ENCODE measurements at regions not wholly inside any gene's neighbourhood (a gene's known extent, or its start where the extent isn't known, plus 50 kb on each side); places are given as distances from the start of the nearest gene placed in this dataset.

- Histone ChIP-seq H3K9me3 (no peaks in the 10 kb centered on the region), H3K4me3 (no peak overlapping the region), H3K27ac (no peak overlapping the region), H3K4me1 (no peaks in the 10 kb centered on the region), H3K27me3 (no peaks in the 10 kb centered on the region), H3K36me3 (no peaks in the 10 kb centered on the region)
- intact Hi-C loops (cut with DNase I) = no loop called here
- TF ChIP-seq CTCF (IDR thresholded peaks at IDR 0.05) = no peak
- ATAC-seq = no peak
- no peak for DNase-seq
Measured at GRCh38 chr5:136655468-136655867, 290.1 kb upstream of the TRPC7 start.

- no peak overlapping the region for H3K4me3 ChIP-seq
- ATAC-seq (no peak), DNase-seq (no peak)
- no peak overlapping the region for H3K27ac ChIP-seq
- no peaks in the 10 kb centered on the region for H3K36me3 ChIP-seq
- H3K9me3 ChIP-seq = no peaks in the 10 kb centered on the region
- H3K4me1 ChIP-seq = no peaks in the 10 kb centered on the region
- TF ChIP-seq CTCF (IDR thresholded peaks at IDR 0.05) = no peak
- no peaks in the 10 kb centered on the region for H3K27me3 ChIP-seq
- intact Hi-C loops (cut with DNase I) = no loop called here
Measured at GRCh38 chr5:136646915-136647314, 281.6 kb upstream of the TRPC7 start.

- H3K4me1 ChIP-seq = no peaks in the 10 kb centered on the region
- ATAC-seq = no peak
- no peaks in the 10 kb centered on the region for H3K36me3 ChIP-seq
- intact Hi-C loops (cut with DNase I) = no loop called here
- H3K27ac ChIP-seq = no peak overlapping the region
- no peaks in the 10 kb centered on the region for H3K9me3 ChIP-seq
- no peaks in the 10 kb centered on the region for H3K27me3 ChIP-seq
- no peak for TF ChIP-seq CTCF (IDR thresholded peaks at IDR 0.05)
- DNase-seq = no peak
- no peak overlapping the region for H3K4me3 ChIP-seq
Measured at GRCh38 chr5:136642976-136643375, 277.6 kb upstream of the TRPC7 start.

- intact Hi-C loops (cut with DNase I) = no loop called here
- no peak for TF ChIP-seq CTCF (IDR thresholded peaks at IDR 0.05)
- DNase-seq = no peak
Measured at GRCh38 chr5:136639616-136640015, 274.3 kb upstream of the TRPC7 start.

GRCh38 chr5:136638084-136638483 lies 272.7 kb upstream of the TRPC7 start:
- Histone ChIP-seq H3K27ac (no peak overlapping the region), H3K9me3 (no peaks in the 10 kb centered on the region), H3K4me1 (no peaks in the 10 kb centered on the region), H3K4me3 (no peak overlapping the region), H3K27me3 (no peaks in the 10 kb centered on the region), H3K36me3 (no peaks in the 10 kb centered on the region)
- intact Hi-C loops (cut with DNase I) = no loop called here
- TF ChIP-seq CTCF (IDR thresholded peaks at IDR 0.05) = no peak
- no peak for ATAC-seq
- DNase-seq = no peak

More at GRCh38 chr5:136639616-136640015, 274.3 kb upstream of the TRPC7 start:
- no peak for ATAC-seq
- Histone ChIP-seq H3K4me3 (no peak overlapping the region), H3K36me3 (no peaks in the 10 kb centered on the region), H3K27ac (no peak overlapping the region), H3K9me3 (no peaks in the 10 kb centered on the region), H3K4me1 (no peaks in the 10 kb centered on the region), H3K27me3 (no peaks in the 10 kb centered on the region)

GRCh38 chr5:136636001-136636400 lies 270.7 kb upstream of the TRPC7 start:
- Histone ChIP-seq H3K27me3 (no peaks in the 10 kb centered on the region), H3K27ac (no peak overlapping the region), H3K4me3 (no peak overlapping the region), H3K36me3 (no peaks in the 10 kb centered on the region), H3K9me3 (no peaks in the 10 kb centered on the region), H3K4me1 (no peaks in the 10 kb centered on the region)
- TF ChIP-seq CTCF (IDR thresholded peaks at IDR 0.05) = no peak
- DNase-seq = no peak
- intact Hi-C loops (cut with DNase I) = no loop called here
- ATAC-seq = no peak
